ENCODE measurements at regions not wholly inside any gene's neighbourhood (a gene's known extent, or its start where the extent isn't known, plus 50 kb on each side); places are given as distances from the start of the nearest gene placed in this dataset.

GRCh38 chr4:71185037-71185436, 153.8 kb upstream of the SLC4A4 start:
- TF ChIP-seq POLR2A (IDR thresholded peaks at IDR 0.05; ENCODE audit: low read length) (no peak), GATA1 (IDR thresholded peaks at IDR 0.05; ENCODE audit: low read depth, low read length) (no peak)

GRCh38 chr4:71186257-71186565, 152.6 kb upstream of the SLC4A4 start:
- no peak for DNase-seq
- TF ChIP-seq GATA1 (IDR thresholded peaks at IDR 0.05; ENCODE audit: low read depth, low read length) (no peak), POLR2A (IDR thresholded peaks at IDR 0.05; ENCODE audit: low read length) (no peak)

More at GRCh38 chr4:71185037-71185436, 153.8 kb upstream of the SLC4A4 start:
- no peak for DNase-seq

GRCh38 chr4:71186566-71187403, 152.0 kb upstream of the SLC4A4 start:
- DNase-seq: peak in 1 of 2 experiments; percentile 13
- TF ChIP-seq POLR2A (IDR thresholded peaks at IDR 0.05; ENCODE audit: low read length): no peak

GRCh38 chr4:71187404-71188155, 151.2 kb upstream of the SLC4A4 start:
- TF ChIP-seq POLR2A (IDR thresholded peaks at IDR 0.05; ENCODE audit: low read length) (no peak), GATA1 (IDR thresholded peaks at IDR 0.05; ENCODE audit: low read depth, low read length) (no peak)
- peak in 1 of 2 experiments; percentile 7 for DNase-seq

DNA sequence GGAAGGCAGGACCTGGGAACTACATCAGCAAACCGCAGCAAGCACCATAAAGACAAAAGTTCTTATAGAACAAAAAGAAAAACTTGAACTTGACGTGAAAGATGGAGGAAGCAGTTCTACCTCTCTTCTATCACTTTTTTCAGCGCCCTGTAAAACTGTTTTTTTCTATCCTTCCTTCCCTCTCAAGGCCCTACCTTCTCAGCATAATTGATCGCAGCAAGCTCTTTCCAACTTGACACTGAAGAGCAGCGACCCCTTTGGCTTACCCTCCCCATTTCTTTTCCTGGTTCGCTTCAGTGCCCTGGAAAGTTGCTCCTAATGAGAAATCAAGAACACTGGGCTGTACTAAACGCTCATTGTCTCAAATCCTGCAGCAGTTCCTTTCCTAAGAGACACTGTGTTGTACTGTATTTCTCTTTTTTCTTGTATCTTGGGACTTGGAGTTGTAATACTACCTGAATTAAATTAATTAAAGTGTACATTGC, 150.6 kb upstream of the SLC4A4 start:
- no peak for DNase-seq
- no peak for TF ChIP-seq GATA1 (IDR thresholded peaks at IDR 0.05; ENCODE audit: low read depth, low read length)
- no peak for TF ChIP-seq POLR2A (IDR thresholded peaks at IDR 0.05; ENCODE audit: low read length)

GRCh38 chr4:71188951-71189350, 149.9 kb upstream of the SLC4A4 start:
- DNase-seq: no peak
- no peak for TF ChIP-seq POLR2A (IDR thresholded peaks at IDR 0.05; ENCODE audit: low read length)
- TF ChIP-seq GATA1 (IDR thresholded peaks at IDR 0.05; ENCODE audit: low read depth, low read length): no peak

GRCh38 chr4:71189471-71189870, 149.3 kb upstream of the SLC4A4 start:
- TF ChIP-seq GATA1 (IDR thresholded peaks at IDR 0.05; ENCODE audit: low read depth, low read length) (no peak), POLR2A (IDR thresholded peaks at IDR 0.05; ENCODE audit: low read length) (no peak)
- no peak for DNase-seq

DNA sequence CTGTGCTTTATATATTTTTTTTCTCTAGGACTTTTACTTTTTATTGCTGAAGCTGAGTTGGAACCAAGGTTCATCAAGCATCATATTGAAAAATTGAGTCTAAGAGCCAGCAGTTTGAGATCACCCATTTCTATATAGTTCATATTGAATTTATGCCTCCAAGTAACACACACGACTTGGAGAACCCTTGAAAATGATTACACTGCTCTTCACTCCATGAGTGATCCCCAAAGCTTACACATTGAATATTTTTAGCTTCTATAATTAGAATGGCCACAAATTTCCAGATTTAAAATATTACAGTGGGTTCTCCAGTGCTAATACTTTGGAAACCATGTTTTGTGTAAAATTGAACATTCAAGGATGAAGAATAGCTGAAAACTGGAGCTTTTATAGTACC, 144.4 kb upstream of the SLC4A4 start:
- DNase-seq: no peak
- no peak for TF ChIP-seq GATA1 (IDR thresholded peaks at IDR 0.05; ENCODE audit: low read depth, low read length)
- no peak for TF ChIP-seq POLR2A (IDR thresholded peaks at IDR 0.05; ENCODE audit: low read length)

DNA sequence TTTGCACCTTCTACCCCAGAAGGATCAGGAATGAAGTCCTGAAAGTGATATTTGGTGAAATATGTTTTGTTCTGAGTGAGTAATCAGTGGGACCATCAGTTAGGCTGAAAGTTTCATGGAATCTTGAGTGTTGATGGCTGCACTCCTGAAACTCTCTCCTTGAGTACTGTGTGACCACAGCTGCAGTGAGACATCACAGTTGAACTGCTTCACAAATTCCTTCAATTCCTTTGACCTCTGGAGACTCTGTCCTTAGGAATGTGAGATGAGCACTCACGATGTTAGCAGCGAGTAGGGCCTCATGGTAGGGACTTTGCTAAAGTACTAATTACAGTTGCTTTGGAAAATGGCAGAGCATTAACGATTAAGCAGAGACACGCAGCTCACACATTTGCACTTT, 142.9 kb upstream of the SLC4A4 start:
- no peak for TF ChIP-seq POLR2A (IDR thresholded peaks at IDR 0.05; ENCODE audit: low read length)
- no peak for TF ChIP-seq GATA1 (IDR thresholded peaks at IDR 0.05; ENCODE audit: low read depth, low read length)
- DNase-seq: no peak

- no peak for DNase-seq
- TF ChIP-seq POLR2A (IDR thresholded peaks at IDR 0.05; ENCODE audit: low read length) (no peak), GATA1 (IDR thresholded peaks at IDR 0.05; ENCODE audit: low read depth, low read length) (no peak)
These were observed 139.9 kb upstream of the SLC4A4 start for GRCh38 chr4:71198958-71199357.

DNA sequence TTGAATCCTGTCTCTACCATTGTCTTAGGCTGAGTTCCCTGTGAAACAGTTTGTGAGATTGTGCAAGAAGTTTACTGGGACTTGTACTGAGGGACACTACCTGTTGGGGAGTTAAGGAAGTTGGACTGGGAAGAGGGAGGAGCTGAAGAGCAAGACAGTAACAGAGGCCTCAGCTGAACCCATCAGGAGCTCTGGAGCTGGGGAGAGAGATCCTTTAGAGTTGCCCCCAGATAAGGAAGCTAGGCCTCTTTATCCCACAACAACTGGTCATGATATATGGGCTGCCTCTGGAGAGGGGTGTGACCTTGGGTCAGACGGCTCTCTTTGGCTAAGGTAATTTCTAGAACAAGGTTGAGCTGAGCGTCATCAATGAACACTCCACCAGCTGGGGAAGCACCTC, 137.8 kb upstream of the SLC4A4 start:
- DNase-seq: no peak
- no peak for TF ChIP-seq GATA1 (IDR thresholded peaks at IDR 0.05; ENCODE audit: low read depth, low read length)
- TF ChIP-seq POLR2A (IDR thresholded peaks at IDR 0.05; ENCODE audit: low read length): no peak

DNA sequence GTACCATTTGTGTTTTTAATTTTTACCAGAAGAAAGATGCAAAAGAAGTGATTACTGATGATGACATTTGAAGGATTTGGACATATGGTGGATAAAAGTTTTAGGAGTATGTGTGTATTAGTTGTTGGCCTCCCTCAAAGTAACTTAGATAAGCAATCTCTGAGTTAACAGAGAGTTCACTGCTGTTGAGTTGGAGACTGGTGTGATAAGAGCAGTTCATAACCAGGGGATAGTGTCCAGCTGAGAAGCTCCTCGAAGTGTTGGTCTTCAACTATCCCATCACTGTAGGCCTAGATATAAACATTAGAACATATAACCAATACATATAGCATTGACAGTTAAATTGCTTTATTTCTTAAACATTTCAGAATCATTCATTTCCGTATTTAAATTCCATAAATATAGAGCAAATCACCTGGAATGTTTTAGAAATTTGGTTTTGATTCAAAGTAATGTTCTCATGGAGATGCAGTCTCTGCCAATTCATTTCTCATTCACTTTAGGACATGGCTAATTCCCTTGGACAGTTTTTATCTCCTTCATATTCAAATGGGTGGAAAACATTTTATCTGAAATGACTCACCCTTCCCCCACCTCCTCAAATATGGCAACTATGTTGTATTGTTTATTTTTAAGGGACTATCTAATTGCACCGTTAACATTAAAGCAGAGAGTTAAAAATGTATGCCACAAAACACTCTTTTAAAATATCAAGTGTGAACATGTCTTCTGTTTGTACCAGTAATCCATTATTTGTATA, 136.8 kb upstream of the SLC4A4 start:
- no peak for TF ChIP-seq POLR2A (IDR thresholded peaks at IDR 0.05; ENCODE audit: low read length)
- no peak for TF ChIP-seq GATA1 (IDR thresholded peaks at IDR 0.05; ENCODE audit: low read depth, low read length)
- DNase-seq: no peak

- no peak for DNase-seq
- TF ChIP-seq POLR2A (IDR thresholded peaks at IDR 0.05; ENCODE audit: low read length): no peak
- TF ChIP-seq GATA1 (IDR thresholded peaks at IDR 0.05; ENCODE audit: low read depth, low read length): no peak
These were observed 136.1 kb upstream of the SLC4A4 start for GRCh38 chr4:71202705-71203104.

GRCh38 chr4:71204056-71204455, 134.8 kb upstream of the SLC4A4 start:
- TF ChIP-seq POLR2A (IDR thresholded peaks at IDR 0.05; ENCODE audit: low read length) (no peak), GATA1 (IDR thresholded peaks at IDR 0.05; ENCODE audit: low read depth, low read length) (no peak)
- DNase-seq: no peak
